CD4-positive, alpha-beta T cell (primary cell): ENCODE measurements at regions not wholly inside any gene's neighbourhood (a gene's known extent, or its start where the extent isn't known, plus 50 kb on each side); places are given as distances from the start of the nearest gene placed in this dataset.

Source experiments
- ATAC-seq: fragments of 200-7000 bp; cut with Tn5 transposase; one replicate; pipeline ENCODE4 v1.10.0; 2022; ENCODE audit warnings: mild to moderate bottlenecking; ENCODE audit not compliant: poor library complexity
- CTCF ChIA-PET: fragments of 350-600 bp; sonication (Branson Sonifier 250); formaldehyde crosslinking; loops from one replicate; lab custom pipeline; 2021; ENCODE audit warnings: antibody characterized with exemption, inconsistent platforms; lab: Charles Lee
- POLR2A ChIA-PET: fragments of 350-600 bp; sonication (Branson Sonifier 250); formaldehyde crosslinking; loops from one replicate; lab custom pipeline; 2021; ENCODE audit warnings: antibody characterized with exemption, inconsistent platforms; lab: Charles Lee
- DNase-seq, 14 experiments: peaks; one replicate each; pipeline ENCODE4 v3.0.0-alpha.2; 2013 to 2020; ENCODE audit warnings: mixed read lengths in 2 of 14
- H3K27ac ChIP-seq, 2 donors: one replicate each; pipeline versions ENCODE4 v1.5.1 to v1.7.0; 2013; ENCODE audit warnings: low read length in 2 of 2, low read depth in 1 of 2, mild to moderate bottlenecking in 1 of 2
- H3K27me3 ChIP-seq, 2 experiments: 1 replicate in 1 of 2; 2 replicates in 1 of 2; pipeline versions ENCODE4 v1.6.1 to v1.7.0; 2013; ENCODE audit warnings: low read length in 2 of 2, control low read depth in 1 of 2, mild to moderate bottlenecking in 1 of 2, moderate library complexity in 1 of 2; ENCODE audit not compliant: insufficient read depth in 2 of 2, control insufficient read depth in 1 of 2
- H3K36me3 ChIP-seq: one replicate; pipeline ENCODE4 v1.6.1; 2013; ENCODE audit warnings: low read length, control low read depth; ENCODE audit not compliant: insufficient read depth
- H3K4me1 ChIP-seq: one replicate; pipeline ENCODE4 v1.6.1; 2013; ENCODE audit warnings: low read length, control low read depth; ENCODE audit not compliant: insufficient read depth
- H3K4me3 ChIP-seq: one replicate; pipeline ENCODE4 v1.5.1; 2013; ENCODE audit warnings: mild to moderate bottlenecking, low read length, moderate library complexity
- H3K9me3 ChIP-seq, 2 experiments: 1 replicate in 1 of 2; 2 replicates in 1 of 2; pipeline versions ENCODE4 v1.6.1 to v1.7.0; 2013; ENCODE audit warnings: low read length in 2 of 2, mild to moderate bottlenecking in 2 of 2, control low read depth in 1 of 2, moderate library complexity in 1 of 2; ENCODE audit not compliant: control insufficient read depth in 1 of 2, insufficient read depth in 1 of 2
- H3K27ac Mint-ChIP-seq: one replicate; pipeline ENCODE4 v1.8.0; 2020; ENCODE audit warnings: mixed read lengths
- H3K27me3 Mint-ChIP-seq: one replicate; pipeline ENCODE4 v1.8.0; 2021; ENCODE audit warnings: mixed read lengths
- H3K36me3 Mint-ChIP-seq: one replicate; pipeline ENCODE4 v1.8.0; 2021; ENCODE audit warnings: low read depth, mixed read lengths
- H3K4me1 Mint-ChIP-seq: one replicate; pipeline ENCODE4 v1.8.0; 2021; ENCODE audit warnings: low read depth, mixed read lengths
- H3K4me3 Mint-ChIP-seq: one replicate; pipeline ENCODE4 v1.8.0; 2020; ENCODE audit warnings: mild to moderate bottlenecking, mixed read lengths
- H3K9me3 Mint-ChIP-seq: one replicate; pipeline ENCODE4 v1.8.0; 2020; ENCODE audit warnings: mixed read lengths
- CTCF ChIP-seq: fragments of 200-600 bp; IDR thresholded peaks from one replicate; pipeline ENCODE4 v1.8.0; 2022; ENCODE audit warnings: antibody characterized with exemption, mild to moderate bottlenecking
- intact Hi-C, 2 experiments: fragments of 100-400 bp; cut with DNase I in 1 of 2; cut with micrococcal nuclease in 1 of 2; formaldehyde crosslinking; loops; one replicate each; pipeline versions ENCODE4 v1.15.1 to v1.9.0; 2023 to 2025; cut with DNase I, micrococcal nuclease

- H3K4me1 ChIP-seq: no peaks in the 10 kb centered on the region
- no peaks in the 10 kb centered on the region for H3K9me3 ChIP-seq
- ChIA-PET POLR2A (no interaction called here), CTCF (no interaction called here)
- H3K27me3 Mint-ChIP-seq: no peaks in the 10 kb centered on the region
- no peak overlapping the region for H3K4me3 Mint-ChIP-seq
- no peaks in the 10 kb centered on the region for H3K27me3 ChIP-seq
- H3K36me3 Mint-ChIP-seq: no peaks in the 10 kb centered on the region
- no peak for ATAC-seq
- DNase-seq: no peak
- H3K27ac ChIP-seq: no peak overlapping the region
- H3K27ac Mint-ChIP-seq: no peak overlapping the region
- no peak for TF ChIP-seq CTCF
- no peak overlapping the region for H3K4me3 ChIP-seq
- H3K9me3 Mint-ChIP-seq: no peaks in the 10 kb centered on the region
- H3K4me1 Mint-ChIP-seq: no peaks in the 10 kb centered on the region
- no peaks in the 10 kb centered on the region for H3K36me3 ChIP-seq
- intact Hi-C loops: no loop called here
Observed at GRCh38 chr1:222241410-222241809, 306.5 kb downstream of the HHIPL2 start.

GRCh38 chr1:222240536-222241181 is 307.2 kb downstream of the HHIPL2 start:
- H3K4me3 Mint-ChIP-seq: no peak overlapping the region
- H3K27ac Mint-ChIP-seq: no peak overlapping the region
- DNase-seq: no peak
- no peaks in the 10 kb centered on the region for H3K9me3 Mint-ChIP-seq
- H3K27me3 Mint-ChIP-seq: no peaks in the 10 kb centered on the region
- no peaks in the 10 kb centered on the region for H3K4me1 ChIP-seq
- no peaks in the 10 kb centered on the region for H3K4me1 Mint-ChIP-seq
- no peaks in the 10 kb centered on the region for H3K27me3 ChIP-seq
- CTCF ChIA-PET: no interaction called here
- no peaks in the 10 kb centered on the region for H3K36me3 Mint-ChIP-seq
- H3K27ac ChIP-seq: no peak overlapping the region
- no peak for TF ChIP-seq CTCF
- POLR2A ChIA-PET: no interaction called here
- intact Hi-C loops: no loop called here
- H3K36me3 ChIP-seq: no peaks in the 10 kb centered on the region
- H3K9me3 ChIP-seq: no peaks in the 10 kb centered on the region
- no peak for ATAC-seq
- H3K4me3 ChIP-seq: no peak overlapping the region

GRCh38 chr1:222239130-222239529 is 308.8 kb downstream of the HHIPL2 start:
- Mint-ChIP-seq H3K4me3 (no peak overlapping the region), H3K4me1 (no peaks in the 10 kb centered on the region), H3K36me3 (no peaks in the 10 kb centered on the region), H3K9me3 (no peaks in the 10 kb centered on the region), H3K27me3 (no peaks in the 10 kb centered on the region), H3K27ac (no peak overlapping the region)
- ChIA-PET POLR2A (no interaction called here), CTCF (no interaction called here)
- Histone ChIP-seq H3K4me3 (no peak overlapping the region), H3K4me1 (no peaks in the 10 kb centered on the region), H3K9me3 (no peaks in the 10 kb centered on the region), H3K36me3 (no peaks in the 10 kb centered on the region), H3K27me3 (no peaks in the 10 kb centered on the region), H3K27ac (no peak overlapping the region)
- DNase-seq: no peak
- TF ChIP-seq CTCF: no peak
- intact Hi-C loops: no loop called here
- ATAC-seq: no peak
